GM10248 (cell line): ENCODE measurements at regions not wholly inside any gene's neighbourhood (a gene's known extent, or its start where the extent isn't known, plus 50 kb on each side); places are given as distances from the start of the nearest gene placed in this dataset.

Experiments
- CTCF ChIA-PET: fragments of 300-600 bp; sonication (Branson Sonifier 250); formaldehyde crosslinking; extraction: SDS; loops from one replicate; lab custom pipeline; 2021; ENCODE audit warnings: antibody characterized with exemption; lab: Yijun Ruan, JAX
- POLR2A ChIA-PET: fragments of 350-650 bp; sonication (Branson Sonifier 250); formaldehyde crosslinking; extraction: SDS; loops from one replicate; lab custom pipeline; 2020; ENCODE audit warnings: antibody characterized with exemption; lab: Yijun Ruan, JAX
- DNase-seq: peaks from one replicate; pipeline ENCODE4 v3.0.0; 2012; ENCODE audit errors: extremely low spot score
- TF ChIP-seq, protein P1 (sequence below): IDR thresholded peaks from 2 replicates; pipeline ENCODE4 v1.5.1; 2012; ENCODE audit warnings: mild to moderate bottlenecking, low read depth; ENCODE audit errors: extremely low read depth, missing control alignments, control extremely low read depth

DNA sequence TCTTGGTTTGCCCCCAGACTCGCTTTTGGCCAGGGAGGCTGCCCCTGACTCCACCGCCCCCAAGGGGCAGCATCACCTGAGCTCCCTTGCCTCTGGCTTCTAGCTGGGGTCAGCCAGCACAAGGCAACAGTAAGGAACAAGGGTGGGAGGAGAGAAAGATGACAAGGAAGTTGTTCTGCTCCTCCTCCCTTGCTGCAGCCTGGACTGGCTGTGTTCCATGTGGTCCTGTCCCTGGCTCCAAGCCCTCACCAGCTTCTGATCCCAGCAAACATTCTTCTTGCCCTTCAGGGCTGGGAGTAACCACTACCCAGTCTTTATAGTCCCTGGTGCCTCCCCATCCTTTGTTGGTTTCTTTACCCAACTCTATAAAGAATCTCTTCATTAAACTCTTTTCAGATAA, 100.3 kb upstream of the SPIN1 start:
- TF ChIP-seq, protein P1, sequence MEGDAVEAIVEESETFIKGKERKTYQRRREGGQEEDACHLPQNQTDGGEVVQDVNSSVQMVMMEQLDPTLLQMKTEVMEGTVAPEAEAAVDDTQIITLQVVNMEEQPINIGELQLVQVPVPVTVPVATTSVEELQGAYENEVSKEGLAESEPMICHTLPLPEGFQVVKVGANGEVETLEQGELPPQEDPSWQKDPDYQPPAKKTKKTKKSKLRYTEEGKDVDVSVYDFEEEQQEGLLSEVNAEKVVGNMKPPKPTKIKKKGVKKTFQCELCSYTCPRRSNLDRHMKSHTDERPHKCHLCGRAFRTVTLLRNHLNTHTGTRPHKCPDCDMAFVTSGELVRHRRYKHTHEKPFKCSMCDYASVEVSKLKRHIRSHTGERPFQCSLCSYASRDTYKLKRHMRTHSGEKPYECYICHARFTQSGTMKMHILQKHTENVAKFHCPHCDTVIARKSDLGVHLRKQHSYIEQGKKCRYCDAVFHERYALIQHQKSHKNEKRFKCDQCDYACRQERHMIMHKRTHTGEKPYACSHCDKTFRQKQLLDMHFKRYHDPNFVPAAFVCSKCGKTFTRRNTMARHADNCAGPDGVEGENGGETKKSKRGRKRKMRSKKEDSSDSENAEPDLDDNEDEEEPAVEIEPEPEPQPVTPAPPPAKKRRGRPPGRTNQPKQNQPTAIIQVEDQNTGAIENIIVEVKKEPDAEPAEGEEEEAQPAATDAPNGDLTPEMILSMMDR, result no peak
- DNase-seq, result no peak
- POLR2A ChIA-PET, result no interaction called here
- CTCF ChIA-PET, result interaction anchor here (1.5 kb wide), 1 partner anchor 16 kb away, joined by 4 read pairs; no protein-coding TSS in a partner anchor

DNA sequence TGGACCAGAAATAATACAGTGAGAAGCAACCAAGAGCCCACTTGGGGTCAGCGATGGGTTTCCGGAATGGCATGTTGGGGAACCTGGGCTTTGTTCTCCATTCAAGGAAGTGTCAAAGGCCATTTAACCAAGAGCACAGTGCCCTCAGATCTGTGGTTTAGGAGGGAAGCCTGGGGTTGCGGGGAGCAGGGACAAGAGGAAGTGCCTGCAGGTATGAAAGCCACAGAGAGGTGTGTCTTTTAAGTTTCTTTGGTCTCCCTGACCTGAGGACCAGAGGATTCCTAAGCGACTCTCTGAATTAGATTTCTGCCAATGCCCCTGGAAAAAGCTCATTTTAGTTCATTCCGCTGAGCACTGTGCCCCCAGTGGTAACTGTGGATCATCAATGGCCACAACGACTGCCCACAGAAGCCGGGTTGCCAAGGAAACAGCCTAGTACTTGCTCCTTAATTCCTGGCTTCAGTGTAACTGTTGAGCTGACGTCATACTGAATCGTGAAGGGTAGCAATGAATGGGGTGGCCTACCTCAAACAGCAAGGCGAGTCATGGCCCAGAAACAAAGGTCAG, 107.3 kb upstream of the SPIN1 start:
- ChIA-PET CTCF (no interaction called here), POLR2A (no interaction called here)
- TF ChIP-seq, protein P1, result no peak
- DNase-seq, result no peak

DNA sequence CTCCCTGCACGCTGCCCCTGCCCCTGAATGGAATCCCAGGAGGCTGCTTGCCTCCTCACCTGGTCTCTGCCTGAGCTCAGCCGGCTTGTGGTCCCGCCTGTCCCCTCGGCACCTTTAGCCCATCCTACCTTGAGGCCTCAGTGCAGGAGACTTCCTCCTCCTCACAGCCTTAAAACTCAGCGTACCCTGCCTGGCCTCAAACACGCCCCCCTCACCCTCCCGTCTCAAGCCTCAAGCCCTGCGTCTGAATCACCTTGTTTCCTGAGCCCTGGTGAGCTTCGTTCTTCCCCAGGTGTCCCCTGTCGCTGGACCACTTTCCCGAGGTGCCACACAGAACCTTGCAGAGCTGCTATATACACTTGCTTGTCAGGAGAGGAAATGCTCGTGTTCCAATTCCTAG, 110.2 kb upstream of the SPIN1 start:
- CTCF ChIA-PET, result no interaction called here
- POLR2A ChIA-PET, result no interaction called here
- TF ChIP-seq, protein P1, result no peak
- no peak for DNase-seq

DNA sequence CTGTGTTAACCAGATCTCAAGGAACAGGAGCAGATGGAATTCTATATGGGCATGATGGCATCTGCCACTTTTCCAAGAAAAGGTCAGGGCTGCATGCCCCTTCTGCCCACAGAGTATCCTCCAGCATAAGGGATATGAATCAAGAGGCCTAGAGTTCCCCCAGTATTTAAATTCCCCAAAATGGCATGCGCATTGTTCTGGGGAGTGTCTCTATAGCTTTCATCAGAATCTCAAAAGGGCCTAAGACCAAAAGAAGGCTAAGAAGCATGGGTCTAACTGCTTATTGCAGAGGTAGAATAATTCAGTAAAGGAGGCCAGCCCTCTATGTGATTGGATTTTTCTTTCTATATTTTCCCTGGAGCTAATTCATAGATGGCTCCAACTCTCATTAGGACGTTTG, 114.2 kb upstream of the SPIN1 start:
- POLR2A ChIA-PET, result no interaction called here
- CTCF ChIA-PET, result no interaction called here
- no peak for DNase-seq
- TF ChIP-seq, protein P1, result no peak

DNA sequence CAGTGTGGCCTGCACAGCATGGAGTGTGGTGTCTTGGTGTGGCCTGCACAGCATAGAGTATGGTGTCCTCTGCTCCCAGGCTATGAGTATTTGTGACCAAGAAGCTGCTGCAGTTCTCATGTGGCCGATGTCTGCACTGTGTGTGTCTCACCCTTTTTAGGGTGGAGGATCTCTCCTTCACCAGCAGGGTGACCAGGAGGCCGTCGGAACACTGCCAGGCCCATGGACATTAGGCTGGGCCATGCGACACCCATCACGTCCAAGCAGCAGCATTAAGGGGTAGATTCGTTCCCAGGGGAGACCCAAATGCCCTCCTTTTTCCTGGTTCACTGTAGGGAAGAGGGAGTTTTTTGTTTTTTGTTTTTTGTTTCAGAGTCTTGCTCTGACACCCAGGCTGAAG, 115.3 kb upstream of the SPIN1 start:
- TF ChIP-seq, protein P1, result no peak
- ChIA-PET POLR2A (no interaction called here), CTCF (no interaction called here)
- no peak for DNase-seq

DNA sequence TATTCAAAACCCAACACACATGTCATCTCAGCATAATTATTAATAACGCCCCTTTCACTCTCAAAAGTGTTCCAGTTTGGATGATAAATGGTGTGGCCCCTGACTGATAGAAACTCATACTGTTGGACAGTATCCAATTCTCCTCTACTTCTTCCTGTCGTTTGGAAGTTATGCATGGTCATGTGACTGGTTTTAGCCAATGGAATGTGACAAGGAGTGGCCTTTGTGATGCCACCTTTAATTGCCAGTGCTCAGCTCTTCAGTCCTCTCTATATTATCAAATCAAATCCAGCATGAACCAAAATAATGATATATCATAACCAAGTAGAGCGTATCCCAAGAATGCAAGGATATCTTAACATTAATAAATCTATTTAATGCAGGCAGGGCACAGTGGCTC, 117.8 kb upstream of the SPIN1 start:
- no peak for DNase-seq
- TF ChIP-seq, protein P1, result no peak
- ChIA-PET POLR2A (no interaction called here), CTCF (no interaction called here)
